WTC11 (cell line): ENCODE measurements at regions not wholly inside any gene's neighbourhood (a gene's known extent, or its start where the extent isn't known, plus 50 kb on each side); places are given as distances from the start of the nearest gene placed in this dataset.
"Not testable (repeated sequence)": the region's sequence is repeated elsewhere in the genome, so short reads cannot be mapped to it uniquely, and the experiment has no call there.

ENCODE experiments used
- CREB1 ChIP-seq: sonication (generic); formaldehyde crosslinking; IDR thresholded peaks from 2 replicates; pipeline ENCODE4 v1.8.0; 2023; ENCODE audit warnings: mild to moderate bottlenecking, missing genetic modification reagents
- MXD4 ChIP-seq: fragments of 250-450 bp; sonication (Bioruptor Pico); IDR thresholded peaks from 2 replicates; pipeline ENCODE4 v1.8.0; 2021; ENCODE audit warnings: mild to moderate bottlenecking, moderate library complexity, borderline replicate concordance
- NR2C2 ChIP-seq: sonication (generic); formaldehyde crosslinking; IDR thresholded peaks from 2 replicates; pipeline ENCODE4 v1.8.0; 2022; ENCODE audit warnings: mild to moderate bottlenecking, missing genetic modification reagents
- OVOL2 ChIP-seq: fragments of 250-450 bp; sonication (Bioruptor Pico); IDR thresholded peaks from 2 replicates; pipeline ENCODE4 v1.9.0; 2021; ENCODE audit warnings: mild to moderate bottlenecking, borderline replicate concordance
- SP1 ChIP-seq: sonication (generic); formaldehyde crosslinking; conservative IDR thresholded peaks from 2 replicates; pipeline ENCODE4 v1.8.1; 2022; ENCODE audit warnings: missing genetic modification reagents
- TF ChIP-seq, protein P1 (sequence below): fragments of 200-600 bp; IDR thresholded peaks from 2 replicates; pipeline ENCODE4 v1.8.0; 2022; ENCODE audit warnings: antibody characterized with exemption
- TF ChIP-seq, protein P2 (sequence below): sonication (generic); formaldehyde crosslinking; IDR thresholded peaks from 2 replicates; pipeline ENCODE4 v1.8.0; 2023; ENCODE audit warnings: missing genetic modification reagents
- TF ChIP-seq, protein P3 (sequence below): sonication (generic); formaldehyde crosslinking; IDR thresholded peaks from 2 replicates; pipeline ENCODE4 v1.8.1; 2023; ENCODE audit warnings: mild to moderate bottlenecking, missing genetic modification reagents
- TF ChIP-seq, protein P4 (sequence below): sonication (generic); formaldehyde crosslinking; IDR thresholded peaks from 2 replicates; pipeline ENCODE4 v1.8.1; 2023; ENCODE audit warnings: mild to moderate bottlenecking, missing genetic modification reagents, moderate library complexity
- TF ChIP-seq, protein P5 (sequence below): sonication (generic); formaldehyde crosslinking; IDR thresholded peaks from 2 replicates; pipeline ENCODE4 v1.8.1; 2023; ENCODE audit warnings: mild to moderate bottlenecking, missing genetic modification reagents, moderate library complexity

DNA sequence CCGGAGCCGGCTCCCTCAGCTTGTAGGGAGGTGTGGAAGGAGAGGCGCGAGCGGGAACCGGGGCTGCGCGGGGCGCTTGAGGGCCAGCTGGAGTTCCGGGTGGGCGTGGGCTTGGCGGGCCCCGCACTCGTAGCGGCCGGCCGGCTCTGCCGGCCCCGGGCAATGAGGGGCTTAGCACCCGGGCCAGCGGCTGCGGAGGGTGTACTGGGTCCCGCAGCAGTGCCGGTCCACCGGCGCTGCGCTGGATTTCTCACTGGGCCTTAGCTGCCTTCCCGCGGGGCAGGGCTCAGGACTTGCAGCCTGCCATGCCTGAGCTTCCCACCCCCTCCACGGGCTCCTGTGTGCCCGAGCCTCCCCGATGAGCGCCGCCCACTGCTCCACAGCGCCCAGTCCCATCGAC is 404.3 kb downstream of the ZBBX start:
- TF ChIP-seq, protein P1, sequence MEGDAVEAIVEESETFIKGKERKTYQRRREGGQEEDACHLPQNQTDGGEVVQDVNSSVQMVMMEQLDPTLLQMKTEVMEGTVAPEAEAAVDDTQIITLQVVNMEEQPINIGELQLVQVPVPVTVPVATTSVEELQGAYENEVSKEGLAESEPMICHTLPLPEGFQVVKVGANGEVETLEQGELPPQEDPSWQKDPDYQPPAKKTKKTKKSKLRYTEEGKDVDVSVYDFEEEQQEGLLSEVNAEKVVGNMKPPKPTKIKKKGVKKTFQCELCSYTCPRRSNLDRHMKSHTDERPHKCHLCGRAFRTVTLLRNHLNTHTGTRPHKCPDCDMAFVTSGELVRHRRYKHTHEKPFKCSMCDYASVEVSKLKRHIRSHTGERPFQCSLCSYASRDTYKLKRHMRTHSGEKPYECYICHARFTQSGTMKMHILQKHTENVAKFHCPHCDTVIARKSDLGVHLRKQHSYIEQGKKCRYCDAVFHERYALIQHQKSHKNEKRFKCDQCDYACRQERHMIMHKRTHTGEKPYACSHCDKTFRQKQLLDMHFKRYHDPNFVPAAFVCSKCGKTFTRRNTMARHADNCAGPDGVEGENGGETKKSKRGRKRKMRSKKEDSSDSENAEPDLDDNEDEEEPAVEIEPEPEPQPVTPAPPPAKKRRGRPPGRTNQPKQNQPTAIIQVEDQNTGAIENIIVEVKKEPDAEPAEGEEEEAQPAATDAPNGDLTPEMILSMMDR = not testable (repeated sequence)
- not testable (repeated sequence) for TF ChIP-seq SP1; NR2C2; OVOL2 (CRISPR knock-in tag); MXD4 (CRISPR knock-in tag); CREB1
- TF ChIP-seq, protein P2, sequence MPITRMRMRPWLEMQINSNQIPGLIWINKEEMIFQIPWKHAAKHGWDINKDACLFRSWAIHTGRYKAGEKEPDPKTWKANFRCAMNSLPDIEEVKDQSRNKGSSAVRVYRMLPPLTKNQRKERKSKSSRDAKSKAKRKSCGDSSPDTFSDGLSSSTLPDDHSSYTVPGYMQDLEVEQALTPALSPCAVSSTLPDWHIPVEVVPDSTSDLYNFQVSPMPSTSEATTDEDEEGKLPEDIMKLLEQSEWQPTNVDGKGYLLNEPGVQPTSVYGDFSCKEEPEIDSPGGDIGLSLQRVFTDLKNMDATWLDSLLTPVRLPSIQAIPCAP (CRISPR knock-in tag) = not testable (repeated sequence)
- TF ChIP-seq, protein P3, sequence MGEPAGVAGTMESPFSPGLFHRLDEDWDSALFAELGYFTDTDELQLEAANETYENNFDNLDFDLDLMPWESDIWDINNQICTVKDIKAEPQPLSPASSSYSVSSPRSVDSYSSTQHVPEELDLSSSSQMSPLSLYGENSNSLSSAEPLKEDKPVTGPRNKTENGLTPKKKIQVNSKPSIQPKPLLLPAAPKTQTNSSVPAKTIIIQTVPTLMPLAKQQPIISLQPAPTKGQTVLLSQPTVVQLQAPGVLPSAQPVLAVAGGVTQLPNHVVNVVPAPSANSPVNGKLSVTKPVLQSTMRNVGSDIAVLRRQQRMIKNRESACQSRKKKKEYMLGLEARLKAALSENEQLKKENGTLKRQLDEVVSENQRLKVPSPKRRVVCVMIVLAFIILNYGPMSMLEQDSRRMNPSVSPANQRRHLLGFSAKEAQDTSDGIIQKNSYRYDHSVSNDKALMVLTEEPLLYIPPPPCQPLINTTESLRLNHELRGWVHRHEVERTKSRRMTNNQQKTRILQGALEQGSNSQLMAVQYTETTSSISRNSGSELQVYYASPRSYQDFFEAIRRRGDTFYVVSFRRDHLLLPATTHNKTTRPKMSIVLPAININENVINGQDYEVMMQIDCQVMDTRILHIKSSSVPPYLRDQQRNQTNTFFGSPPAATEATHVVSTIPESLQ (CRISPR knock-in tag) = not testable (repeated sequence)
- TF ChIP-seq, protein P4, sequence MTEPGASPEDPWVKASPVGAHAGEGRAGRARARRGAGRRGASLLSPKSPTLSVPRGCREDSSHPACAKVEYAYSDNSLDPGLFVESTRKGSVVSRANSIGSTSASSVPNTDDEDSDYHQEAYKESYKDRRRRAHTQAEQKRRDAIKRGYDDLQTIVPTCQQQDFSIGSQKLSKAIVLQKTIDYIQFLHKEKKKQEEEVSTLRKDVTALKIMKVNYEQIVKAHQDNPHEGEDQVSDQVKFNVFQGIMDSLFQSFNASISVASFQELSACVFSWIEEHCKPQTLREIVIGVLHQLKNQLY (CRISPR knock-in tag) = not testable (repeated sequence)
- TF ChIP-seq, protein P5, sequence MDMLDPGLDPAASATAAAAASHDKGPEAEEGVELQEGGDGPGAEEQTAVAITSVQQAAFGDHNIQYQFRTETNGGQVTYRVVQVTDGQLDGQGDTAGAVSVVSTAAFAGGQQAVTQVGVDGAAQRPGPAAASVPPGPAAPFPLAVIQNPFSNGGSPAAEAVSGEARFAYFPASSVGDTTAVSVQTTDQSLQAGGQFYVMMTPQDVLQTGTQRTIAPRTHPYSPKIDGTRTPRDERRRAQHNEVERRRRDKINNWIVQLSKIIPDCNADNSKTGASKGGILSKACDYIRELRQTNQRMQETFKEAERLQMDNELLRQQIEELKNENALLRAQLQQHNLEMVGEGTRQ = not testable (repeated sequence)
